ENCODE measurements at regions not wholly inside any gene's neighbourhood (a gene's known extent, or its start where the extent isn't known, plus 50 kb on each side); places are given as distances from the start of the nearest gene placed in this dataset.

- FAIRE-seq (no peak), DNase-seq (no peak)
- H3K9ac ChIP-seq (ENCODE audit: low read length in 3 of 3) = no peak overlapping the region
- H3K9me3 ChIP-seq (ENCODE audit: control insufficient read depth in 2 of 3, insufficient read depth in 1 of 3, low read length in 3 of 3) = no peaks in the 10 kb centered on the region
- H3K4me1 ChIP-seq (ENCODE audit: control insufficient read depth in 2 of 3, insufficient read depth in 2 of 3, low read depth in 1 of 3, low read length in 3 of 3) = no peaks in the 10 kb centered on the region
- TF ChIP-seq CTCF (IDR thresholded peaks at IDR 0.05; ENCODE audit: borderline replicate concordance, extremely low read depth, insufficient read depth) = no peak
- no peak overlapping the region for H3K27ac ChIP-seq (ENCODE audit: low read depth in 2 of 2, low read length in 2 of 2)
- intact Hi-C loops (cut with DNase I) = no loop called here
- H3K4me3 ChIP-seq (ENCODE audit: low read length in 3 of 3) = no peak overlapping the region
- H3K27me3 ChIP-seq (ENCODE audit: control insufficient read depth, insufficient read depth, low read length) = no peaks in the 10 kb centered on the region
- no peaks in the 10 kb centered on the region for H3K36me3 ChIP-seq (ENCODE audit: control insufficient read depth in 2 of 3, insufficient read depth in 3 of 3, low read length in 3 of 3)
These were observed 348.5 kb downstream of the TCERG1L start for GRCh38 chr10:130963052-130963393.

- FAIRE-seq = no peak
- no peak for DNase-seq
These were observed 347.6 kb downstream of the TCERG1L start for GRCh38 chr10:130963786-130964522.

GRCh38 chr10:130964771-130965170 is 346.8 kb downstream of the TCERG1L start:
- no peak overlapping the region for H3K4me3 ChIP-seq (ENCODE audit: low read length in 3 of 3)
- no peaks in the 10 kb centered on the region for H3K36me3 ChIP-seq (ENCODE audit: control insufficient read depth in 2 of 3, insufficient read depth in 3 of 3, low read length in 3 of 3)
- intact Hi-C loops (cut with DNase I) = no loop called here
- no peaks in the 10 kb centered on the region for H3K4me1 ChIP-seq (ENCODE audit: control insufficient read depth in 2 of 3, insufficient read depth in 2 of 3, low read depth in 1 of 3, low read length in 3 of 3)
- H3K9me3 ChIP-seq (ENCODE audit: control insufficient read depth in 2 of 3, insufficient read depth in 1 of 3, low read length in 3 of 3) = no peaks in the 10 kb centered on the region
- DNase-seq (no peak), FAIRE-seq (no peak)
- H3K27ac ChIP-seq (ENCODE audit: low read depth in 2 of 2, low read length in 2 of 2) = no peak overlapping the region
- H3K9ac ChIP-seq (ENCODE audit: low read length in 3 of 3) = no peak overlapping the region
- TF ChIP-seq CTCF (IDR thresholded peaks at IDR 0.05; ENCODE audit: borderline replicate concordance, extremely low read depth, insufficient read depth) = no peak
- H3K27me3 ChIP-seq (ENCODE audit: control insufficient read depth, insufficient read depth, low read length) = no peaks in the 10 kb centered on the region

More at GRCh38 chr10:130963786-130964522, 347.6 kb downstream of the TCERG1L start:
- Histone ChIP-seq H3K9me3 (ENCODE audit: control insufficient read depth in 2 of 3, insufficient read depth in 1 of 3, low read length in 3 of 3) (no peaks in the 10 kb centered on the region), H3K27ac (ENCODE audit: low read depth in 2 of 2, low read length in 2 of 2) (no peak overlapping the region), H3K9ac (ENCODE audit: low read length in 3 of 3) (no peak overlapping the region), H3K4me3 (ENCODE audit: low read length in 3 of 3) (no peak overlapping the region), H3K36me3 (ENCODE audit: control insufficient read depth in 2 of 3, insufficient read depth in 3 of 3, low read length in 3 of 3) (no peaks in the 10 kb centered on the region), H3K4me1 (ENCODE audit: control insufficient read depth in 2 of 3, insufficient read depth in 2 of 3, low read depth in 1 of 3, low read length in 3 of 3) (no peaks in the 10 kb centered on the region), H3K27me3 (ENCODE audit: control insufficient read depth, insufficient read depth, low read length) (no peaks in the 10 kb centered on the region)
- TF ChIP-seq CTCF (IDR thresholded peaks at IDR 0.05; ENCODE audit: borderline replicate concordance, extremely low read depth, insufficient read depth) = no peak
- intact Hi-C loops (cut with DNase I) = no loop called here

GRCh38 chr10:130967161-130967560 is 344.4 kb downstream of the TCERG1L start:
- no peak for TF ChIP-seq CTCF (IDR thresholded peaks at IDR 0.05; ENCODE audit: borderline replicate concordance, extremely low read depth, insufficient read depth)
- DNase-seq = no peak
- no peaks in the 10 kb centered on the region for H3K27me3 ChIP-seq (ENCODE audit: control insufficient read depth, insufficient read depth, low read length)
- H3K36me3 ChIP-seq (ENCODE audit: control insufficient read depth in 2 of 3, insufficient read depth in 3 of 3, low read length in 3 of 3) = no peaks in the 10 kb centered on the region
- no peaks in the 10 kb centered on the region for H3K4me1 ChIP-seq (ENCODE audit: control insufficient read depth in 2 of 3, insufficient read depth in 2 of 3, low read depth in 1 of 3, low read length in 3 of 3)
- H3K4me3 ChIP-seq (ENCODE audit: low read length in 3 of 3) = no peak overlapping the region
- no peak for FAIRE-seq
- H3K9ac ChIP-seq (ENCODE audit: low read length in 3 of 3) = no peak overlapping the region
- intact Hi-C loops (cut with DNase I) = no loop called here
- H3K27ac ChIP-seq (ENCODE audit: low read depth in 2 of 2, low read length in 2 of 2) = no peak overlapping the region
- no peaks in the 10 kb centered on the region for H3K9me3 ChIP-seq (ENCODE audit: control insufficient read depth in 2 of 3, insufficient read depth in 1 of 3, low read length in 3 of 3)
